B cell (primary cell): ENCODE measurements at regions not wholly inside any gene's neighbourhood (a gene's known extent, or its start where the extent isn't known, plus 50 kb on each side); places are given as distances from the start of the nearest gene placed in this dataset.

Experiments used
- ATAC-seq: fragments of 200-7000 bp; cut with Tn5 transposase; one replicate; pipeline ENCODE4 v1.10.0; 2021; ENCODE audit warnings: low read depth, mild to moderate bottlenecking, moderate number of reproducible peaks, moderate library complexity
- CTCF ChIA-PET: fragments of 350-600 bp; sonication (Branson Sonifier 250); formaldehyde crosslinking; loops from one replicate; lab custom pipeline; 2021; ENCODE audit warnings: antibody characterized with exemption, inconsistent platforms; lab: Charles Lee
- POLR2A ChIA-PET: fragments of 350-600 bp; sonication (Branson Sonifier 250); formaldehyde crosslinking; loops from one replicate; lab custom pipeline; 2021; ENCODE audit warnings: antibody characterized with exemption; lab: Charles Lee
- DNase-seq: peaks from one replicate; pipeline ENCODE4 v3.0.0; 2013
- H2AFZ ChIP-seq: 2 replicates; pipeline ENCODE4 v1.6.1; 2012; ENCODE audit warnings: mild to moderate bottlenecking, low read depth, low read length; ENCODE audit not compliant: insufficient read depth, poor library complexity, severe bottlenecking
- H3K27ac ChIP-seq, 2 donors: 1 replicate in 1 of 2; 2 replicates in 1 of 2; pipeline ENCODE4 v1.5.1; 2012 to 2013; ENCODE audit warnings: low read length in 2 of 2, mild to moderate bottlenecking in 2 of 2, moderate library complexity in 1 of 2
- H3K27me3 ChIP-seq, 4 experiments: fragments of 200-600 bp in 1 of 4; sonication (generic) in 1 of 4; replicated peaks in 1 of 4; 1 replicate in 2 of 4; 2 replicates in 2 of 4; pipeline versions ENCODE4 v1.6.1 to v1.7.0; 2013 to 2016; ENCODE audit warnings: low read length in 3 of 4, mild to moderate bottlenecking in 2 of 4, mixed read lengths in 1 of 4, moderate library complexity in 1 of 4; ENCODE audit not compliant: insufficient read depth in 4 of 4, control insufficient read depth in 3 of 4; ENCODE audit errors: control extremely low read depth in 1 of 4
- H3K36me3 ChIP-seq, 2 experiments: replicated peaks in 1 of 2; 1 replicate in 1 of 2; 2 replicates in 1 of 2; pipeline versions ENCODE4 v1.6.1 to v1.7.1; 2013; ENCODE audit warnings: low read length in 1 of 2; ENCODE audit not compliant: insufficient read depth in 2 of 2, control insufficient read depth in 1 of 2; ENCODE audit errors: control extremely low read depth in 1 of 2, extremely low read depth in 1 of 2
- H3K4me1 ChIP-seq, 2 donors: fragments of 200-600 bp in 1 of 2; sonication (generic) in 1 of 2; 1 replicate in 1 of 2; 2 replicates in 1 of 2; pipeline versions ENCODE4 v1.5.1 to v1.6.1; 2013 to 2017; ENCODE audit warnings: low read length in 2 of 2; ENCODE audit not compliant: control insufficient read depth in 2 of 2, insufficient read depth in 2 of 2
- H3K4me2 ChIP-seq: replicated peaks from 2 replicates; pipeline ENCODE3; 2012; ENCODE audit warnings: mild to moderate bottlenecking, low read depth, low read length; ENCODE audit not compliant: poor library complexity, severe bottlenecking
- H3K4me3 ChIP-seq, 5 experiments: fragments of 200-600 bp in 1 of 5; sonication (generic) in 1 of 5; 1 replicate in 3 of 5; 2 replicates in 2 of 5; pipeline versions ENCODE4 v1.5.1 to v1.7.0; 2011 to 2016; ENCODE audit warnings: low read length in 4 of 5, mild to moderate bottlenecking in 4 of 5, low read depth in 2 of 5, control low read depth in 1 of 5, moderate library complexity in 1 of 5; ENCODE audit not compliant: insufficient read depth in 1 of 5; ENCODE audit errors: control extremely low read depth in 1 of 5, extremely low read depth in 1 of 5
- H3K79me2 ChIP-seq: fragments of 200-600 bp; sonication (generic); one replicate; pipeline ENCODE4 v1.6.0; 2016; ENCODE audit warnings: low read length; ENCODE audit not compliant: control insufficient read depth, insufficient read depth
- H3K9ac ChIP-seq: fragments of 200-600 bp; sonication (generic); 2 replicates; pipeline ENCODE4 v1.6.1; 2017; ENCODE audit warnings: mild to moderate bottlenecking, low read length, moderate library complexity
- H3K9me3 ChIP-seq, 3 donors: one replicate each; pipeline versions ENCODE4 v1.6.1 to v1.7.1; 2013; ENCODE audit warnings: low read length in 2 of 3; ENCODE audit not compliant: control insufficient read depth in 2 of 3, insufficient read depth in 1 of 3; ENCODE audit errors: control extremely low read depth in 1 of 3
- H4K20me1 ChIP-seq: 2 replicates; pipeline ENCODE4 v1.6.0; 2012; ENCODE audit warnings: mild to moderate bottlenecking, low read length; ENCODE audit not compliant: insufficient read depth, control insufficient read depth, poor library complexity, severe bottlenecking
- H3K27ac Mint-ChIP-seq: one replicate; pipeline ENCODE4 v1.8.0; 2021; ENCODE audit warnings: mixed read lengths
- H3K27me3 Mint-ChIP-seq: one replicate; pipeline ENCODE4 v1.8.0; 2021; ENCODE audit warnings: mixed read lengths
- H3K4me1 Mint-ChIP-seq: one replicate; pipeline ENCODE4 v1.8.0; 2021; ENCODE audit warnings: mixed read lengths
- H3K4me3 Mint-ChIP-seq: one replicate; pipeline ENCODE4 v1.8.0; 2021; ENCODE audit warnings: mixed read lengths
- H3K9me3 Mint-ChIP-seq: one replicate; pipeline ENCODE4 v1.8.0; 2022; ENCODE audit warnings: mixed read lengths; ENCODE audit not compliant: insufficient read depth
- EZH2 ChIP-seq: IDR thresholded peaks from 2 replicates; pipeline ENCODE4 v1.6.1; 2012; ENCODE audit warnings: borderline replicate concordance, low read depth, mild to moderate bottlenecking, moderate library complexity, low read length; ENCODE audit not compliant: insufficient read depth, poor library complexity, severe bottlenecking
- WGBS: methylation state at CpG from one replicate; pipeline ENCODE4 v1.1.5; 2013; ENCODE audit warnings: missing lambda C conversion rate; ENCODE audit not compliant: insufficient coverage; 5-methylcytosine and 5-hydroxymethylcytosine counted together
- intact Hi-C: fragments of 100-400 bp; cut with micrococcal nuclease; formaldehyde crosslinking; loops from one replicate; pipeline ENCODE4 v1.10.0; 2022
- TF ChIP-seq, protein P1 (sequence below): fragments of 200-600 bp; IDR thresholded peaks from one replicate; pipeline ENCODE4 v1.8.0; 2022; ENCODE audit warnings: antibody characterized with exemption, mild to moderate bottlenecking

DNA sequence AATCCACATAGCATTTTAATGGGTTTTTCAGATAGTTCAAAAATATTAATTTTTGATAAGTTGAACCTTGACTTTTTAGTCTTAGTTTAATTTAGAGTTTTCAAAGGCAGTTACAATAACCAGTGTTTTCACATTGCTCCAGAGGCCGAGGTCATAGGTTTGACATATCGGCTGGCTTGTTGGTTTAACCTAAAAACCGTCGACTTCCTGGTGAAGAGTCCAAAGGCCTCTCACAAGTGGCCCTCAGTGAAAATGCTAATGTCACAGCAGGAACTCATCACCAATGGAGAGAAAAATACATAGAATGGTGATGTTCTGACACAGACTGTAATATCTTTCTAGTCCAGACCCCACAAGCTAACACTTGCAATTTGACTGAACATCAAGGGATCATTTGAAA lies 642.3 kb downstream of the PLOD2 start:
- intact Hi-C loops, result no loop called here
- H4K20me1 ChIP-seq, result no peaks in the 10 kb centered on the region
- H3K27me3 ChIP-seq, result no peaks in the 10 kb centered on the region
- H3K9me3 ChIP-seq, result no peaks in the 10 kb centered on the region
- ChIA-PET POLR2A (no interaction called here), CTCF (no interaction called here)
- WGBS, result no CpG with 5 or more reads among the region's 4 CpGs
- no peak overlapping the region for H2AFZ ChIP-seq
- no peaks in the 10 kb centered on the region for H3K9me3 Mint-ChIP-seq
- H3K27me3 Mint-ChIP-seq, result no peaks in the 10 kb centered on the region
- no peak overlapping the region for H3K27ac Mint-ChIP-seq
- H3K4me1 Mint-ChIP-seq, result no peaks in the 10 kb centered on the region
- H3K36me3 ChIP-seq, result no peaks in the 10 kb centered on the region
- ATAC-seq, result no peak
- H3K4me2 ChIP-seq, result no peak overlapping the region
- no peaks in the 10 kb centered on the region for H3K4me1 ChIP-seq
- no peaks in the 10 kb centered on the region for H3K79me2 ChIP-seq
- no peak overlapping the region for H3K4me3 ChIP-seq
- no peak for TF ChIP-seq EZH2
- TF ChIP-seq, protein P1, sequence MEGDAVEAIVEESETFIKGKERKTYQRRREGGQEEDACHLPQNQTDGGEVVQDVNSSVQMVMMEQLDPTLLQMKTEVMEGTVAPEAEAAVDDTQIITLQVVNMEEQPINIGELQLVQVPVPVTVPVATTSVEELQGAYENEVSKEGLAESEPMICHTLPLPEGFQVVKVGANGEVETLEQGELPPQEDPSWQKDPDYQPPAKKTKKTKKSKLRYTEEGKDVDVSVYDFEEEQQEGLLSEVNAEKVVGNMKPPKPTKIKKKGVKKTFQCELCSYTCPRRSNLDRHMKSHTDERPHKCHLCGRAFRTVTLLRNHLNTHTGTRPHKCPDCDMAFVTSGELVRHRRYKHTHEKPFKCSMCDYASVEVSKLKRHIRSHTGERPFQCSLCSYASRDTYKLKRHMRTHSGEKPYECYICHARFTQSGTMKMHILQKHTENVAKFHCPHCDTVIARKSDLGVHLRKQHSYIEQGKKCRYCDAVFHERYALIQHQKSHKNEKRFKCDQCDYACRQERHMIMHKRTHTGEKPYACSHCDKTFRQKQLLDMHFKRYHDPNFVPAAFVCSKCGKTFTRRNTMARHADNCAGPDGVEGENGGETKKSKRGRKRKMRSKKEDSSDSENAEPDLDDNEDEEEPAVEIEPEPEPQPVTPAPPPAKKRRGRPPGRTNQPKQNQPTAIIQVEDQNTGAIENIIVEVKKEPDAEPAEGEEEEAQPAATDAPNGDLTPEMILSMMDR, result no peak
- no peak overlapping the region for H3K27ac ChIP-seq
- no peak overlapping the region for H3K4me3 Mint-ChIP-seq
- no peak for DNase-seq
- H3K9ac ChIP-seq, result no peak overlapping the region

DNA sequence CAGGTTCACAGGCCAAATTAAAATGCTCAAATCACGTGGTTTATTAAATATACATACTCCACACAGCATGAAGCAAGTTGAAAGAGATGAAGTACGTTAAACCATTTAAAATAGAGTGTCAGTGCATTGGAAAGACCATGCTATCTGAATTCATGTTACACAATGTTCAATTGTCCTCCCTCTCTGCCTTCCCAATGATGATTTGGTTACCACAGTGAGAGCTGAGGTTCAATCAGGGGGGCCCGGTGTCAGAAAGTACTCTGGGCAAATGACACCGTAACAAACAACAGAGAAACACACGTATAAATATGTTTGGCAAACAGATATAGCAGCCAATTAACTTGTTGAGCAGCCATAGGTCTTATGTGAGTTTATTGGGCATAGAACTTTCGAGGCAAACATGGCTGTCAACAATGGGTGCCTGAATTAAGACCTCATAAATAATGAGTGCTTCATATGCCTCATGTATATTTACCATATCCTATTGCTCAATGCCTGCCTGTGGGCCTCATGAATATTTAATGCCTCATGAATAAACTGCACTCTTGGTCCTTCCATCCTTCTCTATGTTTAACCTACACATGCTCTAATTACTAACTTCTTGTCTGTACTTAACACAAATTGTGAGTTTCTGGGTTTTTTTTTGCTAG lies 641.5 kb downstream of the PLOD2 start:
- H3K4me3 ChIP-seq, result no peak overlapping the region
- no peak overlapping the region for H3K4me2 ChIP-seq
- no peaks in the 10 kb centered on the region for H3K4me1 Mint-ChIP-seq
- H2AFZ ChIP-seq, result no peak overlapping the region
- H3K27ac ChIP-seq, result no peak overlapping the region
- no peaks in the 10 kb centered on the region for H3K9me3 ChIP-seq
- H3K4me3 Mint-ChIP-seq, result no peak overlapping the region
- TF ChIP-seq, protein P1, result no peak
- TF ChIP-seq EZH2, result no peak
- no peak for ATAC-seq
- no peaks in the 10 kb centered on the region for H3K4me1 ChIP-seq
- intact Hi-C loops, result no loop called here
- no peaks in the 10 kb centered on the region for H3K79me2 ChIP-seq
- H3K27ac Mint-ChIP-seq, result no peak overlapping the region
- WGBS, result 80% methylated on average over 1 of the region's 6 CpGs
- ChIA-PET CTCF (no interaction called here), POLR2A (no interaction called here)
- H4K20me1 ChIP-seq, result no peaks in the 10 kb centered on the region
- no peak overlapping the region for H3K9ac ChIP-seq
- no peaks in the 10 kb centered on the region for H3K9me3 Mint-ChIP-seq
- no peaks in the 10 kb centered on the region for H3K27me3 Mint-ChIP-seq
- H3K27me3 ChIP-seq, result no peaks in the 10 kb centered on the region
- H3K36me3 ChIP-seq, result no peaks in the 10 kb centered on the region
- no peak for DNase-seq
